NCI-H146 treated with DMSO at 0.1 percent for 48 hours (cell line): ENCODE measurements at regions not wholly inside any gene's neighbourhood (a gene's known extent, or its start where the extent isn't known, plus 50 kb on each side); places are given as distances from the start of the nearest gene placed in this dataset.

Experiments used
- DNase-seq: peaks from one replicate; lab custom pipeline; 2025; ENCODE audit not compliant: unreplicated experiment; lab: John Stamatoyannopoulos, UW

GRCh38 chr5:53825016-53825415, 264.6 kb downstream of the NDUFS4 start:
- DNase-seq = no peak

- DNase-seq = no peak
These were observed 265.5 kb downstream of the NDUFS4 start for GRCh38 chr5:53825926-53826325.

GRCh38 chr5:53826504-53826903, 266.1 kb downstream of the NDUFS4 start:
- DNase-seq = no peak

GRCh38 chr5:53827211-53827651, 266.8 kb downstream of the NDUFS4 start:
- DNase-seq = no peak

- DNase-seq = no peak
These were observed 271.1 kb downstream of the NDUFS4 start for GRCh38 chr5:53831496-53831895.
